ENCODE measurements at regions not wholly inside any gene's neighbourhood (a gene's known extent, or its start where the extent isn't known, plus 50 kb on each side); places are given as distances from the start of the nearest gene placed in this dataset.

GRCh38 chr7:41121228-41121627 is 581.7 kb downstream of the INHBA start:
- CTCF ChIA-PET, result no interaction called here
- POLR2A ChIA-PET (ENCODE audit: low non-redundant PET), result no interaction called here
- H3K27ac ChIP-seq, result no peak overlapping the region
- DNase-seq (ENCODE audit: low spot score), result no peak
- no peak for TF ChIP-seq CTCF (conservative IDR thresholded peaks at IDR 0.05; ENCODE audit: low read depth)

- TF ChIP-seq CTCF (conservative IDR thresholded peaks at IDR 0.05; ENCODE audit: low read depth), result no peak
- DNase-seq (ENCODE audit: low spot score), result no peak
- H3K27ac ChIP-seq, result peak overlapping the region; percentile 56; the same call in 1 of the 2 replicates
- ChIA-PET POLR2A (ENCODE audit: low non-redundant PET) (no interaction called here), CTCF (interaction anchor here (0.6 kb wide), 1 partner anchor 140 kb away, joined by 3 read pairs; no protein-coding TSS in a partner anchor)
Measured at GRCh38 chr7:41118486-41118885, 584.4 kb downstream of the INHBA start.

GRCh38 chr7:41117431-41117830 is 585.5 kb downstream of the INHBA start:
- TF ChIP-seq CTCF (conservative IDR thresholded peaks at IDR 0.05; ENCODE audit: low read depth), result no peak
- POLR2A ChIA-PET (ENCODE audit: low non-redundant PET), result no interaction called here
- peak; percentile 34 for DNase-seq (ENCODE audit: low spot score)
- no peak overlapping the region for H3K27ac ChIP-seq
- CTCF ChIA-PET, result interaction anchor here (0.6 kb wide), 2 partner anchors 432 to 820 kb away, joined by 3 read pairs; no protein-coding TSS in a partner anchor

GRCh38 chr7:41116817-41117216 is 586.1 kb downstream of the INHBA start:
- TF ChIP-seq CTCF (conservative IDR thresholded peaks at IDR 0.05; ENCODE audit: low read depth), result no peak
- no peak overlapping the region for H3K27ac ChIP-seq
- ChIA-PET POLR2A (ENCODE audit: low non-redundant PET) (no interaction called here), CTCF (interaction anchor here (1.2 kb wide), 1 partner anchor 576 kb away, joined by 4 read pairs; no protein-coding TSS in a partner anchor)
- DNase-seq (ENCODE audit: low spot score), result peak; percentile 63

GRCh38 chr7:41116337-41116736 is 586.6 kb downstream of the INHBA start:
- no peak overlapping the region for H3K27ac ChIP-seq
- no peak for DNase-seq (ENCODE audit: low spot score)
- no peak for TF ChIP-seq CTCF (conservative IDR thresholded peaks at IDR 0.05; ENCODE audit: low read depth)
- ChIA-PET POLR2A (ENCODE audit: low non-redundant PET) (no interaction called here), CTCF (interaction anchor here (1.2 kb wide), 1 partner anchor 577 kb away, joined by 4 read pairs; no protein-coding TSS in a partner anchor)

GRCh38 chr7:41114691-41115090 is 588.2 kb downstream of the INHBA start:
- no peak overlapping the region for H3K27ac ChIP-seq
- TF ChIP-seq CTCF (conservative IDR thresholded peaks at IDR 0.05; ENCODE audit: low read depth), result no peak
- ChIA-PET CTCF (interaction anchor here (0.6 kb wide), 1 partner anchor 914 kb away, joined by 3 read pairs; no protein-coding TSS in a partner anchor), POLR2A (ENCODE audit: low non-redundant PET) (no interaction called here)
- DNase-seq (ENCODE audit: low spot score), result no peak
